K562 (cell line): ENCODE measurements at regions not wholly inside any gene's neighbourhood (a gene's known extent, or its start where the extent isn't known, plus 50 kb on each side); places are given as distances from the start of the nearest gene placed in this dataset.

ENCODE experiments used
- ATAC-seq: fragments of 200-7000 bp; cut with Tn5 transposase; 3 replicates; pipeline ENCODE4 v1.9.1; 2020; ENCODE audit warnings: moderate library complexity
- BruUV-seq: library from RNA; stranded (reverse); fragments of 400-500 nt; replicated peaks from 2 replicates; lab custom pipeline; 2021; lab: Mats Ljungman, UMichigan
- CTCF ChIA-PET: fragments of 300-600 bp; formaldehyde crosslinking; extraction: SDS; loops from one replicate; lab custom pipeline; 2021; ENCODE audit warnings: low intra/inter-chr PET ratio; lab: Yijun Ruan, JAX
- POLR2A ChIA-PET: fragments of 300-600, 350-650 bp; sonication (Branson Sonifier 250); formaldehyde crosslinking; extraction: SDS; loops from one replicate; lab custom pipeline; 2021; ENCODE audit warnings: antibody characterized with exemption, inconsistent platforms; lab: Yijun Ruan, JAX
- DNase-seq, 4 experiments: peaks; one replicate each; pipeline versions ENCODE4 v3.0.0 to v3.0.0-alpha.2; 2011 to 2018; ENCODE audit warnings: low spot score in 3 of 4, mixed read lengths in 3 of 4; ENCODE audit errors: extremely low read depth in 1 of 4
- FAIRE-seq: peaks from 2 replicates; lab custom pipeline; 2011; peaks lifted over from hg19 to GRCh38; lab: Jason Lieb, UNC
- H2AFZ ChIP-seq: 2 replicates; pipeline ENCODE4 v1.6.0; 2011; ENCODE audit warnings: low read depth, low read length, control low read depth, inconsistent platforms
- H3K27ac ChIP-seq: fragments of 200-600 bp; 3 replicates; pipeline ENCODE4 v1.8.0; 2011; ENCODE audit warnings: low read depth, mild to moderate bottlenecking, control low read depth, inconsistent platforms, low read length, moderate library complexity, mixed read lengths; ENCODE audit errors: extremely low read depth
- H3K27me3 ChIP-seq, 2 experiments: fragments of 300-600 bp in 1 of 2; 2 replicates in 1 of 2; 3 replicates in 1 of 2; pipeline versions ENCODE4 v1.6.0 to v1.8.0; 2011; ENCODE audit warnings: inconsistent platforms in 2 of 2, low read length in 2 of 2, mild to moderate bottlenecking in 1 of 2, mixed read lengths in 1 of 2, moderate library complexity in 1 of 2; ENCODE audit not compliant: control insufficient read depth in 2 of 2, insufficient read depth in 2 of 2
- H3K36me3 ChIP-seq: fragments of 300-600 bp; 3 replicates; pipeline ENCODE4 v1.8.0; 2011; ENCODE audit warnings: mild to moderate bottlenecking, low read length, inconsistent platforms; ENCODE audit not compliant: control insufficient read depth, insufficient read depth
- H3K4me1 ChIP-seq, 2 experiments: fragments of 200-600 bp in 1 of 2; replicated peaks in 1 of 2; 2 replicates in 1 of 2; 3 replicates in 1 of 2; pipeline versions ENCODE4 v1.5.1 to v1.8.0; 2011; ENCODE audit warnings: inconsistent platforms in 2 of 2, low read length in 2 of 2, mild to moderate bottlenecking in 1 of 2, mixed read lengths in 1 of 2, moderate library complexity in 1 of 2; ENCODE audit not compliant: control insufficient read depth in 2 of 2, insufficient read depth in 2 of 2
- H3K4me2 ChIP-seq: 2 replicates; pipeline ENCODE4 v1.6.1; 2011; ENCODE audit warnings: low read length, control low read depth, inconsistent platforms, mixed read lengths; ENCODE audit not compliant: insufficient read depth
- H3K4me3 ChIP-seq: fragments of 200-600 bp; sonication (generic), shearing (Covaris generic); 2 replicates; pipeline ENCODE4 v1.5.1; 2016; ENCODE audit warnings: control low read depth, inconsistent platforms
- H3K79me2 ChIP-seq: fragments of 200-600 bp; 3 replicates; pipeline ENCODE4 v1.8.0; 2011; ENCODE audit warnings: low read length, inconsistent platforms; ENCODE audit not compliant: control insufficient read depth, insufficient read depth
- H3K9ac ChIP-seq, 2 experiments: 2 replicates each; pipeline versions ENCODE4 v1.6.0 to v1.6.1; 2011; ENCODE audit warnings: low read depth in 2 of 2, low read length in 2 of 2, control low read depth in 1 of 2, inconsistent platforms in 1 of 2, mild to moderate bottlenecking in 1 of 2, mixed read lengths in 1 of 2; ENCODE audit not compliant: insufficient read depth in 1 of 2
- H3K9me1 ChIP-seq: one replicate; pipeline ENCODE4 v1.6.0; 2011; ENCODE audit warnings: inconsistent platforms, mild to moderate bottlenecking, low read length, moderate library complexity; ENCODE audit not compliant: control insufficient read depth, insufficient read depth
- H3K9me3 ChIP-seq: replicated peaks from 2 replicates; pipeline ENCODE4 v1.5.1; 2011; ENCODE audit warnings: low read depth, low read length, inconsistent platforms; ENCODE audit not compliant: control insufficient read depth, insufficient read depth
- H4K20me1 ChIP-seq: replicated peaks from 2 replicates; pipeline ENCODE4 v1.6.1; 2011; ENCODE audit warnings: low read length, inconsistent platforms, mixed read lengths; ENCODE audit not compliant: control insufficient read depth, insufficient read depth
- CC2D1A ChIP-seq: fragments of 450-650 bp; IDR thresholded peaks from 2 replicates; pipeline ENCODE4 v1.6.1; 2017; ENCODE audit warnings: mild to moderate bottlenecking
- E2F3 ChIP-seq: fragments of 250-450 bp; sonication (Bioruptor Pico); IDR thresholded peaks from 2 replicates; pipeline ENCODE4 v1.4.0; 2020; ENCODE audit warnings: mild to moderate bottlenecking
- NRF1 ChIP-seq, 2 experiments: fragments of 450-650 bp; IDR thresholded peaks in 1 of 2; conservative IDR thresholded peaks in 1 of 2; 2 replicates each; pipeline ENCODE4 v1.6.1; 2014; ENCODE audit warnings: mild to moderate bottlenecking in 2 of 2
- RB1 ChIP-seq: fragments of 450-650 bp; IDR thresholded peaks from 2 replicates; pipeline ENCODE4 v1.6.1; 2017; ENCODE audit warnings: low read depth, mild to moderate bottlenecking
- SIN3B ChIP-seq: fragments of 450-650 bp; IDR thresholded peaks from 2 replicates; pipeline ENCODE4 v1.6.1; 2017; ENCODE audit warnings: low read depth, mild to moderate bottlenecking, moderate library complexity
- ZNF232 ChIP-seq: sonication (generic); formaldehyde crosslinking; IDR thresholded peaks from 2 replicates; pipeline ENCODE4 v1.8.0; 2022; ENCODE audit warnings: mild to moderate bottlenecking, missing genetic modification reagents
- ZNF41 ChIP-seq: fragments of 250-450 bp; sonication (Bioruptor Pico); conservative IDR thresholded peaks from 2 replicates; pipeline ENCODE4 v1.4.0; 2020; ENCODE audit warnings: mild to moderate bottlenecking
- ZNF696 ChIP-seq: fragments of 250-450 bp; sonication (Bioruptor Pico); conservative IDR thresholded peaks from 2 replicates; pipeline ENCODE4 v1.4.0; 2020; ENCODE audit warnings: mild to moderate bottlenecking, moderate library complexity
- ZNF79 ChIP-seq: fragments of 250-450 bp; sonication (Bioruptor Pico); IDR thresholded peaks from 2 replicates; pipeline ENCODE4 v1.4.0; 2020; ENCODE audit warnings: low read depth, mild to moderate bottlenecking, moderate library complexity
- WGBS: fragments of 100-300 bp; shearing (Covaris generic); methylation state at CpG from one replicate; pipeline ENCODE4 v1.1.6; 2016; ENCODE audit warnings: low coverage, mixed read lengths; ENCODE audit not compliant: insufficient coverage; ENCODE audit errors: missing lambda C conversion rate; 5-methylcytosine and 5-hydroxymethylcytosine counted together
- in situ Hi-C: fragments of 300-500 bp; cut with MboI; formaldehyde crosslinking; loops from 4 replicates; pipeline ENCODE4 v1.15.0; 2018; ENCODE audit warnings: inconsistent platforms, mixed read lengths
- intact Hi-C: fragments of 100-400 bp; cut with micrococcal nuclease; formaldehyde crosslinking; loops from 2 replicates; pipeline ENCODE4 v1.14.2; 2022
- TF ChIP-seq, protein P1 (sequence below), 2 experiments: fragments of 450-650 bp; IDR thresholded peaks; 2 replicates each; pipeline ENCODE4 v1.6.1; 2018; ENCODE audit warnings: mild to moderate bottlenecking in 2 of 2, low read depth in 1 of 2; ENCODE audit not compliant: partially characterized antibody in 2 of 2

DNA sequence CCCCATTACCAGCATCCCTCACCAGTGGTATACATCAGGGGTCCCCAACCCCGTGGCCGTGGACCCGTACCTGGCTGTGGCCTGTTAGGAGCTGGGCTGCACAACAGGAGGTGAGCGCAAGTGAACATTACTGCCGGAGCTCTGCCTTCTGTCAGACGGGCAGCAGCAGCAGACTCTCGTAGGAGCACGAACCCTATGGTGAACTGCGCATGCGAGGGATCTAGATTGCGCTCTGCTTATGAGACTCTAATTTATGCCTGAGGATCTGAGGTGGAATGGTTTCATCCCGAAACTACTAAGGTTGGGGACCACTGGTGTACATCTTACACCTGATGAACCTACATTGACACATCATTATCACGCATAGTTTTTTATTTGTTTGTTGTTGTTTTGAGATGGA is 52.8 kb upstream of the DHX15 start:
- ATAC-seq, result no peak
- POLR2A ChIA-PET, result no interaction called here
- Histone ChIP-seq H3K36me3 (no peaks in the 10 kb centered on the region), H3K4me3 (no peak overlapping the region)
- peak; percentile 70 to 76 for TF ChIP-seq NRF1 (conservative IDR thresholded peaks at IDR 0.05 in 1 of 2, IDR thresholded peaks at IDR 0.05 in 1 of 2)
- no peak for TF ChIP-seq ZNF696 (CRISPR knock-in tag)
- TF ChIP-seq, all 486 proteins: peak for 1
- Histone ChIP-seq H3K79me2 (no peaks in the 10 kb centered on the region), H3K27ac (no peak overlapping the region), H2AFZ (no peak overlapping the region), H3K9me1 (no peaks in the 10 kb centered on the region), H4K20me1 (no peaks in the 10 kb centered on the region), H3K27me3 (peaks cover 10 to 14% of the 10 kb centered on the region in 2 experiments), H3K4me1 (no peaks in the 10 kb centered on the region), H3K4me2 (no peak overlapping the region), H3K9me3 (no peaks in the 10 kb centered on the region), H3K9ac (no peak overlapping the region)
- CTCF ChIA-PET, result no interaction called here
- DNase-seq (no peak), FAIRE-seq (no peak)
- 6% methylated on average over 13 of the region's 13 CpGs for WGBS
- intact Hi-C loops (no loop called here), in situ Hi-C loops (no loop called here)
- BruUV-seq, result no TSS peak

DNA sequence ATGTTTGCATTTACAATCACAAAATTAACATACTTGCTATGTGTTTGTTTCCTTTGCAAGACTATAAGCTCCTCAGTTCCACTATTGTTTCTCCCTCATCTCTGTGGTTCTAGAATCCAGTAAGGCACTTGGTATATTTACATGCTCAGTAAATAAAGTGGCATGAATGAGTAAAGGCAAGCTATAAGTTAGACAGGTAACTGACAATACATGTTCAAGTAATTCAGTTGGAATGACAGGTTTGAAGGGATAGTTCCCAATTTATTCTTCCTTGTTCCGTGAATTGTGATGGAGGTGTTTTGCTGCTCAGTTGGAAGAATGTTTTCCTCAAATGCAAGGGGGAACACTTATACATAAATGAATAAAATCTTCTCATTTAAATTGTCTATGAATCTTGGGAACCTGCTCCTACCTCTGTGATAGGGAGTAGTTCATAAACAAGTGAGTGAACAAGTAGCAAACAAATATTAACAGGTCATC is 54.1 kb upstream of the DHX15 start:
- H2AFZ ChIP-seq, result no peak overlapping the region
- no peaks in the 10 kb centered on the region for H3K9me3 ChIP-seq
- H3K4me1 ChIP-seq, result no peaks in the 10 kb centered on the region
- BruUV-seq, result no TSS peak
- H3K36me3 ChIP-seq, result no peaks in the 10 kb centered on the region
- 0% methylated on average over 1 of the region's 1 CpG for WGBS
- ATAC-seq (no peak), FAIRE-seq (no peak), DNase-seq (no peak)
- H3K27ac ChIP-seq, result no peak overlapping the region
- no peaks in the 10 kb centered on the region for H4K20me1 ChIP-seq
- H3K27me3 ChIP-seq, result peaks cover 10 to 14% of the 10 kb centered on the region in 2 experiments
- in situ Hi-C loops, result no loop called here
- intact Hi-C loops, result no loop called here
- no peaks in the 10 kb centered on the region for H3K9me1 ChIP-seq
- H3K4me3 ChIP-seq, result no peak overlapping the region
- no peak overlapping the region for H3K9ac ChIP-seq
- no peak overlapping the region for H3K4me2 ChIP-seq
- POLR2A ChIA-PET, result no interaction called here
- no peaks in the 10 kb centered on the region for H3K79me2 ChIP-seq
- CTCF ChIA-PET, result no interaction called here
- TF ChIP-seq, protein P1, sequence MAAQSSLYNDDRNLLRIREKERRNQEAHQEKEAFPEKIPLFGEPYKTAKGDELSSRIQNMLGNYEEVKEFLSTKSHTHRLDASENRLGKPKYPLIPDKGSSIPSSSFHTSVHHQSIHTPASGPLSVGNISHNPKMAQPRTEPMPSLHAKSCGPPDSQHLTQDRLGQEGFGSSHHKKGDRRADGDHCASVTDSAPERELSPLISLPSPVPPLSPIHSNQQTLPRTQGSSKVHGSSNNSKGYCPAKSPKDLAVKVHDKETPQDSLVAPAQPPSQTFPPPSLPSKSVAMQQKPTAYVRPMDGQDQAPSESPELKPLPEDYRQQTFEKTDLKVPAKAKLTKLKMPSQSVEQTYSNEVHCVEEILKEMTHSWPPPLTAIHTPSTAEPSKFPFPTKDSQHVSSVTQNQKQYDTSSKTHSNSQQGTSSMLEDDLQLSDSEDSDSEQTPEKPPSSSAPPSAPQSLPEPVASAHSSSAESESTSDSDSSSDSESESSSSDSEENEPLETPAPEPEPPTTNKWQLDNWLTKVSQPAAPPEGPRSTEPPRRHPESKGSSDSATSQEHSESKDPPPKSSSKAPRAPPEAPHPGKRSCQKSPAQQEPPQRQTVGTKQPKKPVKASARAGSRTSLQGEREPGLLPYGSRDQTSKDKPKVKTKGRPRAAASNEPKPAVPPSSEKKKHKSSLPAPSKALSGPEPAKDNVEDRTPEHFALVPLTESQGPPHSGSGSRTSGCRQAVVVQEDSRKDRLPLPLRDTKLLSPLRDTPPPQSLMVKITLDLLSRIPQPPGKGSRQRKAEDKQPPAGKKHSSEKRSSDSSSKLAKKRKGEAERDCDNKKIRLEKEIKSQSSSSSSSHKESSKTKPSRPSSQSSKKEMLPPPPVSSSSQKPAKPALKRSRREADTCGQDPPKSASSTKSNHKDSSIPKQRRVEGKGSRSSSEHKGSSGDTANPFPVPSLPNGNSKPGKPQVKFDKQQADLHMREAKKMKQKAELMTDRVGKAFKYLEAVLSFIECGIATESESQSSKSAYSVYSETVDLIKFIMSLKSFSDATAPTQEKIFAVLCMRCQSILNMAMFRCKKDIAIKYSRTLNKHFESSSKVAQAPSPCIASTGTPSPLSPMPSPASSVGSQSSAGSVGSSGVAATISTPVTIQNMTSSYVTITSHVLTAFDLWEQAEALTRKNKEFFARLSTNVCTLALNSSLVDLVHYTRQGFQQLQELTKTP (IDR thresholded peaks at IDR 0.05; ENCODE audit: low read depth in 1 of 2, partially characterized antibody in 2 of 2), result no peak
- TF ChIP-seq ZNF41 (CRISPR knock-in tag) (no peak), CC2D1A (no peak), E2F3 (CRISPR knock-in tag) (no peak), ZNF79 (CRISPR knock-in tag) (no peak), SIN3B (no peak), ZNF232 (no peak), RB1 (no peak)
